CD14-positive monocyte (primary cell): ENCODE measurements at regions not wholly inside any gene's neighbourhood (a gene's known extent, or its start where the extent isn't known, plus 50 kb on each side); places are given as distances from the start of the nearest gene placed in this dataset.

Experiments used
- DNase-seq, 3 donors: peaks; one replicate each; pipeline ENCODE4 v3.0.0-alpha.2; 2011 to 2022
- H2AFZ ChIP-seq: 2 replicates; pipeline ENCODE4 v1.6.0; 2012; ENCODE audit warnings: mild to moderate bottlenecking, low read depth, low read length, inconsistent platforms; ENCODE audit not compliant: insufficient read depth, poor library complexity, severe bottlenecking
- H3K27ac ChIP-seq, 2 donors: 1 replicate in 1 of 2; 2 replicates in 1 of 2; pipeline ENCODE4 v1.5.1; 2012 to 2013; ENCODE audit warnings: low read length in 2 of 2, control low read depth in 1 of 2, inconsistent platforms in 1 of 2, low read depth in 1 of 2, mild to moderate bottlenecking in 1 of 2
- H3K27me3 ChIP-seq, 2 donors: one replicate each; pipeline versions ENCODE4 v1.6.0 to v1.6.1; 2011 to 2013; ENCODE audit warnings: low read length in 2 of 2; ENCODE audit not compliant: control insufficient read depth in 2 of 2, insufficient read depth in 2 of 2
- H3K36me3 ChIP-seq, 2 donors: replicated peaks in 1 of 2; 1 replicate in 1 of 2; 2 replicates in 1 of 2; pipeline versions ENCODE4 v1.5.1 to v1.6.1; 2012 to 2013; ENCODE audit warnings: low read length in 2 of 2, control low read depth in 1 of 2, inconsistent platforms in 1 of 2, mild to moderate bottlenecking in 1 of 2; ENCODE audit not compliant: insufficient read depth in 2 of 2, control insufficient read depth in 1 of 2
- H3K4me1 ChIP-seq, 2 donors: 1 replicate in 1 of 2; 2 replicates in 1 of 2; pipeline versions ENCODE4 v1.5.1 to v1.6.1; 2012 to 2013; ENCODE audit warnings: low read length in 2 of 2, control low read depth in 1 of 2, inconsistent platforms in 1 of 2, mild to moderate bottlenecking in 1 of 2, moderate library complexity in 1 of 2; ENCODE audit not compliant: insufficient read depth in 2 of 2, control insufficient read depth in 1 of 2
- H3K4me2 ChIP-seq: replicated peaks from 2 replicates; pipeline ENCODE3; 2012; ENCODE audit warnings: low read length, moderate library complexity, mild to moderate bottlenecking; ENCODE audit not compliant: poor library complexity, severe bottlenecking; ENCODE audit errors: extremely low read depth
- H3K4me3 ChIP-seq, 3 experiments: fragments of 200-600 bp in 1 of 3; sonication (generic) in 1 of 3; replicated peaks in 1 of 3; 1 replicate in 2 of 3; 2 replicates in 1 of 3; pipeline ENCODE4 v1.5.1; 2011 to 2013; ENCODE audit warnings: low read length in 3 of 3, mild to moderate bottlenecking in 3 of 3, control low read depth in 2 of 3, low read depth in 2 of 3, inconsistent platforms in 1 of 3, moderate library complexity in 1 of 3
- H3K79me2 ChIP-seq: 2 replicates; pipeline ENCODE4 v1.6.0; 2012; ENCODE audit warnings: mild to moderate bottlenecking, control low read depth, inconsistent platforms, low read length, moderate library complexity; ENCODE audit not compliant: insufficient read depth
- H3K9ac ChIP-seq: 2 replicates; pipeline ENCODE4 v1.6.0; 2017; ENCODE audit warnings: low read length, mild to moderate bottlenecking; ENCODE audit not compliant: insufficient read depth, poor library complexity, severe bottlenecking
- H3K9me3 ChIP-seq, 2 donors: replicated peaks in 1 of 2; 1 replicate in 1 of 2; 2 replicates in 1 of 2; pipeline versions ENCODE4 v1.5.1 to v1.6.1; 2012 to 2013; ENCODE audit warnings: low read length in 2 of 2, control low read depth in 1 of 2; ENCODE audit not compliant: control insufficient read depth in 1 of 2, insufficient read depth in 1 of 2
- H4K20me1 ChIP-seq: 2 replicates; pipeline ENCODE4 v1.6.0; 2012; ENCODE audit warnings: mild to moderate bottlenecking, low read length, control low read depth, moderate library complexity; ENCODE audit not compliant: insufficient read depth
- H3K27ac Mint-ChIP-seq, 7 donors: one replicate each; pipeline ENCODE4 v1.8.0; 2020; ENCODE audit warnings: mild to moderate bottlenecking in 7 of 7, mixed read lengths in 7 of 7, moderate library complexity in 6 of 7, inconsistent platforms in 2 of 7
- H3K27me3 Mint-ChIP-seq, 3 donors: one replicate each; pipeline ENCODE4 v1.8.0; 2021 to 2022; ENCODE audit warnings: low read depth in 3 of 3, mild to moderate bottlenecking in 3 of 3, mixed read lengths in 3 of 3, moderate library complexity in 3 of 3, inconsistent platforms in 1 of 3
- H3K36me3 Mint-ChIP-seq, 2 donors: one replicate each; pipeline ENCODE4 v1.8.0; 2020; ENCODE audit warnings: mixed read lengths in 2 of 2, inconsistent platforms in 1 of 2, mild to moderate bottlenecking in 1 of 2
- H3K4me1 Mint-ChIP-seq: one replicate; pipeline ENCODE4 v1.8.0; 2020; ENCODE audit warnings: mild to moderate bottlenecking, mixed read lengths
- H3K4me3 Mint-ChIP-seq, 2 donors: one replicate each; pipeline ENCODE4 v1.8.0; 2020; ENCODE audit warnings: mild to moderate bottlenecking in 2 of 2, mixed read lengths in 2 of 2, moderate library complexity in 1 of 2
- H3K9me3 Mint-ChIP-seq, 7 donors: one replicate each; pipeline ENCODE4 v1.8.0; 2020 to 2022; ENCODE audit warnings: mixed read lengths in 7 of 7, mild to moderate bottlenecking in 6 of 7, moderate library complexity in 6 of 7, inconsistent platforms in 2 of 7
- CTCF ChIP-seq: fragments of 200-600 bp; IDR thresholded peaks from one replicate; pipeline ENCODE4 v1.8.0; 2022; ENCODE audit warnings: antibody characterized with exemption, mild to moderate bottlenecking
- WGBS: methylation state at CpG from one replicate; pipeline ENCODE4 v1.1.5; 2013; ENCODE audit warnings: missing lambda C conversion rate; ENCODE audit not compliant: insufficient coverage; 5-methylcytosine and 5-hydroxymethylcytosine counted together
- intact Hi-C, 2 donors: fragments of 100-400 bp; cut with micrococcal nuclease; formaldehyde crosslinking; loops; one replicate each; pipeline versions ENCODE4 v1.15.0 to v1.15.1; 2023

- no peaks in the 10 kb centered on the region for H3K79me2 ChIP-seq
- H3K4me3 Mint-ChIP-seq: no peak overlapping the region
- no peak overlapping the region for H3K9ac ChIP-seq
- H3K9me3 Mint-ChIP-seq: no peaks in the 10 kb centered on the region
- no peak overlapping the region for H2AFZ ChIP-seq
- no peaks in the 10 kb centered on the region for H3K4me1 Mint-ChIP-seq
- DNase-seq: no peak
- 97% methylated on average over 4 of the region's 7 CpGs for WGBS
- H3K4me2 ChIP-seq: no peak overlapping the region
- H3K27me3 ChIP-seq: peaks cover 0 to 2% of the 10 kb centered on the region in 2 donors
- no peak for TF ChIP-seq CTCF
- H3K27ac Mint-ChIP-seq: no peak overlapping the region
- H3K4me1 ChIP-seq: no peaks in the 10 kb centered on the region
- intact Hi-C loops: no loop called here
- H3K36me3 Mint-ChIP-seq: no peaks in the 10 kb centered on the region
- no peaks in the 10 kb centered on the region for H3K36me3 ChIP-seq
- H3K27me3 Mint-ChIP-seq: peaks cover 2 to 10% (median 5%) of the 10 kb centered on the region in 3 donors
- H3K9me3 ChIP-seq: no peaks in the 10 kb centered on the region
- H4K20me1 ChIP-seq: no peaks in the 10 kb centered on the region
- H3K27ac ChIP-seq: no peak overlapping the region
- H3K4me3 ChIP-seq: no peak overlapping the region
These were observed 429.6 kb downstream of the ARHGEF28 start for GRCh38 chr5:74055486-74056106.

DNA sequence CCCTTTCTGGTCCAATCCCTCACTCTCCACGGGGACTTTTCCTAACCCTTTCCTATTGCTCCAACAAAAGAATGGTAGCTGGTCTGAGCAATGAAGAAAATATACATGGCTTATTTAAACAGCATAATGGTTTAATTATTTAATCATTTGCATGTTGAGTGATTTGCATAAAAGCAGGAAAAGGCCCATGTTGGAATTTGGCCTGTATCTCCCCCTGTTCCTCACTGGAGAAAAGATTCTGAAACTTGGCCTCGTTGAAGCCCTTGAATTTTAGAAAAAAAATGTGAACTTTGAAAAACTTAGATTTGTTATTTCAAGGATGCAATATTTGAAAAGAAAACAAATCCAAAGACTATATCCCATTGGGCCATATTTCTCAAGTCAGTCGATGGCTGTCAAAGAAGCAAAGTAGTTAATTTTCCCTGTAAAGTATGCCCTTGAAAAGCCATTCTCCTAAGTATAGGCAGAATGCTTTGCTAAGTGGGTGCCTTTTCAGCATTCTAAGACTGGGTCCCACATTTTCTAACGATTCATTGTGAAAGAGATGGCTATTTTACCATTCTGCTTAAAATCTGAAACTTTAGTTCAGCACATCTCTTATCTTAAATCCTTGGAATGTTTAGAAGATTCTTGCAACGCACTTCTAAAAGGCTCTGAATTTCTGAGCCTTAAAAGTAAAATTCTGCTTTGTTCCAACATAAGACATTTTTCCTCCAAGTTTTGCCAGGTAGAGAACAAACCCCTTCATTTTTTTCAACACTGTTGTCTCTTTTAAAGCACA is 428.8 kb downstream of the ARHGEF28 start:
- no peak overlapping the region for H3K4me3 ChIP-seq
- Mint-ChIP-seq H3K27me3 (peaks cover 2 to 10% (median 5%) of the 10 kb centered on the region in 3 donors), H3K36me3 (no peaks in the 10 kb centered on the region), H3K4me3 (no peak overlapping the region), H3K4me1 (no peaks in the 10 kb centered on the region), H3K27ac (no peak overlapping the region), H3K9me3 (no peaks in the 10 kb centered on the region)
- no peaks in the 10 kb centered on the region for H3K79me2 ChIP-seq
- no peak overlapping the region for H3K9ac ChIP-seq
- no peaks in the 10 kb centered on the region for H4K20me1 ChIP-seq
- no peak overlapping the region for H3K4me2 ChIP-seq
- H3K27me3 ChIP-seq: peaks cover 0 to 2% of the 10 kb centered on the region in 2 donors
- no peaks in the 10 kb centered on the region for H3K9me3 ChIP-seq
- DNase-seq: no peak
- TF ChIP-seq CTCF: no peak
- no peaks in the 10 kb centered on the region for H3K36me3 ChIP-seq
- H3K4me1 ChIP-seq: no peaks in the 10 kb centered on the region
- no peak overlapping the region for H2AFZ ChIP-seq
- H3K27ac ChIP-seq: no peak overlapping the region
- WGBS: 86% methylated on average over 2 of the region's 5 CpGs
- intact Hi-C loops: no loop called here
